TTC549 (cell line): ENCODE measurements at regions not wholly inside any gene's neighbourhood (a gene's known extent, or its start where the extent isn't known, plus 50 kb on each side); places are given as distances from the start of the nearest gene placed in this dataset.

ENCODE experiments used
- FAIRE-seq: peaks from 2 replicates; lab custom pipeline; 2012; peaks lifted over from hg19 to GRCh38; lab: Jason Lieb, UNC

GRCh38 chr2:196537311-196537710 lies 102.2 kb upstream of the CCDC150 start:
- no peak for FAIRE-seq

GRCh38 chr2:196538189-196538588 lies 101.3 kb upstream of the CCDC150 start:
- no peak for FAIRE-seq

GRCh38 chr2:196538646-196539045 lies 100.9 kb upstream of the CCDC150 start:
- FAIRE-seq = no peak

GRCh38 chr2:196544906-196545433 lies 94.5 kb upstream of the CCDC150 start:
- FAIRE-seq = no peak

- no peak for FAIRE-seq
Observed at GRCh38 chr2:196546151-196546919, 93.2 kb upstream of the CCDC150 start.

GRCh38 chr2:196549052-196549451 lies 90.5 kb upstream of the CCDC150 start:
- no peak for FAIRE-seq

- no peak for FAIRE-seq
Observed at GRCh38 chr2:196551014-196551413, 88.5 kb upstream of the CCDC150 start.

- no peak for FAIRE-seq
Observed at GRCh38 chr2:196555161-196555560, 84.4 kb upstream of the CCDC150 start.

GRCh38 chr2:196555726-196556125 lies 83.8 kb upstream of the CCDC150 start:
- no peak for FAIRE-seq

GRCh38 chr2:196558497-196558896 lies 81.0 kb upstream of the CCDC150 start:
- no peak for FAIRE-seq

GRCh38 chr2:196563876-196564275 lies 75.6 kb upstream of the CCDC150 start:
- no peak for FAIRE-seq

- peak; percentile 38 for FAIRE-seq
Observed at GRCh38 chr2:196565106-196565765, 74.3 kb upstream of the CCDC150 start.

- FAIRE-seq = no peak
Observed at GRCh38 chr2:196565982-196566381, 73.5 kb upstream of the CCDC150 start.

- no peak for FAIRE-seq
Observed at GRCh38 chr2:196566961-196567666, 72.4 kb upstream of the CCDC150 start.

GRCh38 chr2:196568506-196568905 lies 71.0 kb upstream of the CCDC150 start:
- FAIRE-seq = no peak

- FAIRE-seq = no peak
Observed at GRCh38 chr2:196584903-196585302, 54.6 kb upstream of the CCDC150 start.

- no peak for FAIRE-seq
Observed at GRCh38 chr2:196586511-196586991, 53.0 kb upstream of the CCDC150 start.

GRCh38 chr2:196587056-196587455 lies 52.5 kb upstream of the CCDC150 start:
- no peak for FAIRE-seq

- no peak for FAIRE-seq
Observed at GRCh38 chr2:196587739-196588138, 51.8 kb upstream of the CCDC150 start.

GRCh38 chr2:196589419-196589818 lies 50.1 kb upstream of the CCDC150 start:
- FAIRE-seq = no peak
